SK-N-SH treated with all-trans-retinoic acid at 6 μM for 48 hours (cell line): ENCODE measurements at regions not wholly inside any gene's neighbourhood (a gene's known extent, or its start where the extent isn't known, plus 50 kb on each side); places are given as distances from the start of the nearest gene placed in this dataset.

ENCODE experiments used
- ARNTL ChIP-seq: fragments of 450-650 bp; formaldehyde crosslinking; IDR thresholded peaks from 2 replicates; pipeline ENCODE4 v1.5.0; 2020; ENCODE audit warnings: low read depth, mild to moderate bottlenecking, moderate library complexity, borderline replicate concordance
- GLIS3 ChIP-seq: fragments of 250-450 bp; sonication (Bioruptor Pico); IDR thresholded peaks from 2 replicates; pipeline ENCODE4 v1.5.0; 2020; ENCODE audit warnings: mild to moderate bottlenecking, moderate library complexity
- RARB ChIP-seq: fragments of 250-450 bp; sonication (Bioruptor Pico); IDR thresholded peaks from 2 replicates; pipeline ENCODE4 v1.8.0; 2021; ENCODE audit warnings: mild to moderate bottlenecking, moderate library complexity
- ZC3H10 ChIP-seq: fragments of 250-450 bp; sonication (Bioruptor Pico); IDR thresholded peaks from 2 replicates; pipeline ENCODE4 v1.5.1; 2021; ENCODE audit warnings: mild to moderate bottlenecking, moderate library complexity
- TF ChIP-seq, protein P1 (sequence below): fragments of 250-450 bp; sonication (Bioruptor Pico); IDR thresholded peaks from 2 replicates; pipeline ENCODE4 v1.8.0; 2020; ENCODE audit warnings: mild to moderate bottlenecking, moderate library complexity, borderline replicate concordance

DNA sequence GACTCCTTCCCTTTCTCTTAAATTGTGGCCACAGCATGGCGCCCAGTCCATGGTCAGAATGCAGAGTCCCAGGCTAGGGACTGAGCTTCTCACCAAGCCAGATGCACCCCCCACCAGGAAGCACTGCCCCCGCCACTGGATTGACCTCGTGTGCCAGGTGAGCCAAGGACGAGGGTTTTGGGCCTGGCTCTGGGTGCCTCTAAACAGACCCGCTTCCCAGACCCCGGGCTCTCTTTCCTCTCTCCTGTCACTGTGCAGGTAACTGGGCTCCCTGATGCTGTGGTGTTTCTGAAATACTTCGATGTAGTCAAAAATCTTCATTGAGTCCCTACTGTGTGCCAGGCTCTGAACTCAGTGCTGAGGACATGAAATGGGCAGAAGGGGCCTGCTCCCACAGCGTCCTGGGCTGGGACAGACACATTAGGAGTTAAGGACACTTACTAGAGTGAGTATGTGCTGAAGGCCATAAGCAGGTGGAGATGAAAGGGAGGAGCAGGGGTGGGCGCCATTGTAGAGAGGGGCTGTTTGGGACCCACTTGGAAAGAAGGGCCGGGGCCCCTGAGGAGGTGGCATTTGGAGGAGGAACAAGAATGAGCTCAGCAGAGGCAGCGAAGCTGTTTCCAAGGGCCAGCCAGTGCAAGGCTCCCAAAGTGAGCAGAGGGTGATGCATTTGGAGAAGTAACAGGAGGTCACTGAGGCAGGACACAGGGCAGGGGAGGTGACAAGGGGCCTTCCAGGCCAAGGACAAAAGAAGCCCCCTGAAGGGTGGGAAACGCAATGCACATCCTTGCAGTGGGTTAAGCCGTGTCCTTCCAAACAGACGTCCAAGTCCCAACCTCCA is 217.1 kb downstream of the ANKRD60 start:
- no peak for TF ChIP-seq RARB (CRISPR knock-in tag)
- no peak for TF ChIP-seq ARNTL
- no peak for TF ChIP-seq GLIS3 (CRISPR knock-in tag)
- TF ChIP-seq, protein P1, sequence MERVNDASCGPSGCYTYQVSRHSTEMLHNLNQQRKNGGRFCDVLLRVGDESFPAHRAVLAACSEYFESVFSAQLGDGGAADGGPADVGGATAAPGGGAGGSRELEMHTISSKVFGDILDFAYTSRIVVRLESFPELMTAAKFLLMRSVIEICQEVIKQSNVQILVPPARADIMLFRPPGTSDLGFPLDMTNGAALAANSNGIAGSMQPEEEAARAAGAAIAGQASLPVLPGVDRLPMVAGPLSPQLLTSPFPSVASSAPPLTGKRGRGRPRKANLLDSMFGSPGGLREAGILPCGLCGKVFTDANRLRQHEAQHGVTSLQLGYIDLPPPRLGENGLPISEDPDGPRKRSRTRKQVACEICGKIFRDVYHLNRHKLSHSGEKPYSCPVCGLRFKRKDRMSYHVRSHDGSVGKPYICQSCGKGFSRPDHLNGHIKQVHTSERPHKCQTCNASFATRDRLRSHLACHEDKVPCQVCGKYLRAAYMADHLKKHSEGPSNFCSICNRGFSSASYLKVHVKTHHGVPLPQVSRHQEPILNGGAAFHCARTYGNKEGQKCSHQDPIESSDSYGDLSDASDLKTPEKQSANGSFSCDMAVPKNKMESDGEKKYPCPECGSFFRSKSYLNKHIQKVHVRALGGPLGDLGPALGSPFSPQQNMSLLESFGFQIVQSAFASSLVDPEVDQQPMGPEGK (CRISPR knock-in tag) = no peak
- TF ChIP-seq ZC3H10 (CRISPR knock-in tag) = no peak
